ENCODE measurements at regions not wholly inside any gene's neighbourhood (a gene's known extent, or its start where the extent isn't known, plus 50 kb on each side); places are given as distances from the start of the nearest gene placed in this dataset.

DNA sequence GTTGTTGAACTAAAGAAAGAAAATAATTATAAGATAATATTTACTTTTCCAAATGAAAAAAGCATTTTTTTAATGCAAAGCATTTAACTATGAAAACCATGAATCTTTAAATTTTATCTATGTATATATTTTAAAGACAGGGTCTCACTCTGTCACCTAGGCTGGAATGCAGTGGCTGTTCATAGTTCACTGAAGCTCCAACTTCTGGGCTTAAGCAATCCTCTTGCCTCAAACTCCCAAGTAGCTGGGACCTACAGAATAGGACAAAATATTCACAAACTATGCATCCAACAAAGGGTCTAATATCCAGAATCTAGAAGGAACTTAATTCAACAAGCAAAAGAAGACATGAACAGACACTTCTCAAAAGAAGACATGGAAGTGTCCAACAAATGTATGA is 55.9 kb upstream of the ALB start:
- H3K27me3 ChIP-seq: no peaks in the 10 kb centered on the region
- DNase-seq (ENCODE audit: extremely low spot score): no peak
- H3K27ac ChIP-seq (replicated peaks in 1 of 4): no peak overlapping the region
- no peak overlapping the region for H3K4me3 ChIP-seq
- TF ChIP-seq POLR2A (IDR thresholded peaks at IDR 0.05; ENCODE audit: low read depth) (no peak), EP300 (IDR thresholded peaks at IDR 0.05) (no peak), POLR2AphosphoS5 (IDR thresholded peaks at IDR 0.05) (no peak)
- TF ChIP-seq, protein P1, sequence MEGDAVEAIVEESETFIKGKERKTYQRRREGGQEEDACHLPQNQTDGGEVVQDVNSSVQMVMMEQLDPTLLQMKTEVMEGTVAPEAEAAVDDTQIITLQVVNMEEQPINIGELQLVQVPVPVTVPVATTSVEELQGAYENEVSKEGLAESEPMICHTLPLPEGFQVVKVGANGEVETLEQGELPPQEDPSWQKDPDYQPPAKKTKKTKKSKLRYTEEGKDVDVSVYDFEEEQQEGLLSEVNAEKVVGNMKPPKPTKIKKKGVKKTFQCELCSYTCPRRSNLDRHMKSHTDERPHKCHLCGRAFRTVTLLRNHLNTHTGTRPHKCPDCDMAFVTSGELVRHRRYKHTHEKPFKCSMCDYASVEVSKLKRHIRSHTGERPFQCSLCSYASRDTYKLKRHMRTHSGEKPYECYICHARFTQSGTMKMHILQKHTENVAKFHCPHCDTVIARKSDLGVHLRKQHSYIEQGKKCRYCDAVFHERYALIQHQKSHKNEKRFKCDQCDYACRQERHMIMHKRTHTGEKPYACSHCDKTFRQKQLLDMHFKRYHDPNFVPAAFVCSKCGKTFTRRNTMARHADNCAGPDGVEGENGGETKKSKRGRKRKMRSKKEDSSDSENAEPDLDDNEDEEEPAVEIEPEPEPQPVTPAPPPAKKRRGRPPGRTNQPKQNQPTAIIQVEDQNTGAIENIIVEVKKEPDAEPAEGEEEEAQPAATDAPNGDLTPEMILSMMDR (IDR thresholded peaks at IDR 0.05): no peak
- no peaks in the 10 kb centered on the region for H3K36me3 ChIP-seq
- H3K4me1 ChIP-seq: no peaks in the 10 kb centered on the region
- intact Hi-C loops (cut with DNase I): no loop called here
- H3K9me3 ChIP-seq: no peaks in the 10 kb centered on the region

DNA sequence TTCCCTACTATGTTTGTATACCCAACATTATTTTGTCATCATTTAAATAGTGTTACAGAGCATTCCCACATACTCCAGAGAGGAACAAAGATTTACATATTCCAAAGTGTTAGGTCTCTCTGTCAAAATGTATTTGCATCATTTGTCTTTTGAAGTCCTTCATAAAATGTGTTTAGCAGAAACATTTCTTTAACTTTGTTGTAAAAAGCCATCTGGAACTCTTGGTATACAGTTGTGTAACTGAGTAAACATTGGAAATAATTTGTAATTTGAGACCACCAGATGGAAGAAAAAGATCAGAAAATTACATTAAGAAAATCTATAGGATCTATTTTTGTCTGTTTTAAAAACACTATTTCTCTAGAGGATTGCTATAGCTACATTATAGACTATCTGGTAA is 56.6 kb upstream of the ALB start:
- no peak for DNase-seq (ENCODE audit: extremely low spot score)
- H3K27me3 ChIP-seq: no peaks in the 10 kb centered on the region
- intact Hi-C loops (cut with DNase I): no loop called here
- no peak overlapping the region for H3K4me3 ChIP-seq
- H3K27ac ChIP-seq (replicated peaks in 1 of 4): no peak overlapping the region
- no peaks in the 10 kb centered on the region for H3K4me1 ChIP-seq
- no peaks in the 10 kb centered on the region for H3K36me3 ChIP-seq
- no peaks in the 10 kb centered on the region for H3K9me3 ChIP-seq
- no peak for TF ChIP-seq EP300 (IDR thresholded peaks at IDR 0.05)
- no peak for TF ChIP-seq POLR2AphosphoS5 (IDR thresholded peaks at IDR 0.05)
- TF ChIP-seq POLR2A (IDR thresholded peaks at IDR 0.05; ENCODE audit: low read depth): no peak
- TF ChIP-seq, protein P1 (IDR thresholded peaks at IDR 0.05): no peak

DNA sequence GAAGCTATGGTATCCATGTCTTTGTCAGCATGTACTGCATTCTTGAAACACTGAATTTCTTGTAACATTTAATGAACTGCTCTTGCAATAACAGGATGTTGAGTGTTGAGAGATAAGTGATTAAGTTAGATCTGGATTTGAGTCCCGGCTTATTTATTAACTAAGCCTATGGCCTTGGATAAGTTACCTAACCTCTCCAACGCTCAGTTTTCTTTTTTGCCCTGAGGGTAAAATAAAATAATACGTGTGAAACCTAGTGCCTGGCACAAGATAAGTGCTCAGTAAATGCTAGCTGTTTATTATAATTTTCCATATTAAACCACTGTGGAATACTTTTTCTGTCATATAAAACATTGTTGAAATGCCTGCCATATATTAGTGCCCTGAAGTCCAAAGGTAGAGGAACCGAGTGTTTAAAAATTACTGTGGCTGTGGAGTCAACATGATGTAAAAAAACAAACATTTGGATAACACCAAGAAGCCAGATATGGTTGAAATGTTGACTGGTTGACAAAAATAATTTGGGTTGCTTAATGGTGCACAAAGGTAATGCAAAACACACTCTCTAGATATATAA is 58.6 kb upstream of the ALB start:
- H3K9me3 ChIP-seq: no peaks in the 10 kb centered on the region
- H3K27ac ChIP-seq (replicated peaks in 1 of 4): no peak overlapping the region
- H3K36me3 ChIP-seq: no peaks in the 10 kb centered on the region
- no peak for DNase-seq (ENCODE audit: extremely low spot score)
- H3K4me3 ChIP-seq: no peak overlapping the region
- WGBS: 54% methylated on average over 4 of the region's 4 CpGs
- no peaks in the 10 kb centered on the region for H3K4me1 ChIP-seq
- no peaks in the 10 kb centered on the region for H3K27me3 ChIP-seq
- intact Hi-C loops (cut with DNase I): no loop called here
- TF ChIP-seq EP300 (IDR thresholded peaks at IDR 0.05) (no peak), POLR2AphosphoS5 (IDR thresholded peaks at IDR 0.05) (no peak), POLR2A (IDR thresholded peaks at IDR 0.05; ENCODE audit: low read depth) (no peak)
- TF ChIP-seq, protein P1 (IDR thresholded peaks at IDR 0.05): no peak

DNA sequence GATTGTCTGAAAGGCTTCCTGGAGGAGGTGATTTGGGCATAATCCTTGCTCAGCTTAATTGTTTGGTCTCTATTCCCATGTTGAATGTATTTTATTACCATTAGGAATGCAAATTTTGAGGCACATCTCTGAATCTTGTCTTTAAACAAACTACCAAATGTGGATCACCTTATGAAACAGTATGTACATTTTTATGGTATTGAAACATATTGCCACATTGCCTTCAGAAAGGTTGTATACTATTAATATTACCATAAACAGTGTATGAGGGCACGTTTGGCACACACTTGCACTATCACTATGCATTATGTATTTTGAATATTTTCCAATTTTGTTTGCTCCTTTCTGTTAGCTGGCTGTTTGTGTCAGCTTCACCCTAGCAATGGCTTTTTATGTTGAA is 60.0 kb upstream of the ALB start:
- 87% methylated on average over 1 of the region's 1 CpG for WGBS
- no peaks in the 10 kb centered on the region for H3K4me1 ChIP-seq
- no peak for TF ChIP-seq POLR2A (IDR thresholded peaks at IDR 0.05; ENCODE audit: low read depth)
- TF ChIP-seq EP300 (IDR thresholded peaks at IDR 0.05): no peak
- no peak for TF ChIP-seq POLR2AphosphoS5 (IDR thresholded peaks at IDR 0.05)
- TF ChIP-seq, protein P1 (IDR thresholded peaks at IDR 0.05): no peak
- H3K4me3 ChIP-seq: no peak overlapping the region
- H3K27me3 ChIP-seq: no peaks in the 10 kb centered on the region
- H3K36me3 ChIP-seq: no peaks in the 10 kb centered on the region
- intact Hi-C loops (cut with DNase I): no loop called here
- no peaks in the 10 kb centered on the region for H3K9me3 ChIP-seq
- no peak overlapping the region for H3K27ac ChIP-seq (replicated peaks in 1 of 4)
- no peak for DNase-seq (ENCODE audit: extremely low spot score)

DNA sequence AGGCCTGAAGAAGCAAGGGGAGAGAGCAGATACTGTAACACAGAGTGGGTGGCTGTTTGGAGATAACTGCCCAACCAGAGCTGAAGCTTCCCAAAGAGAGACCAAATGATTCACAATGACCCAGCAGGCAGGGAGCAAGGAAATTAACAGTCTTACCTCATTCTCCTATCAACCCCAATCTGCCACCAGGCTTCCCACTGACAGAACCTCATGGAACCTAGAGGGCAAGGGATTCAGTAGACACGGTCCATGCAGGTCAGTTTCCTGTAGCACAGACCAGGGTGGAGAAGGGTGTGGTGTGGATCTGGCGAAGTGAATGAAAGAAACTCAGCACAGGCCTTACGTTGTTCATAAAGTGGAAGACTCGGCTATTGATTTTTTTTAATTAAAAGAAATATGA is 60.7 kb upstream of the ALB start:
- no peak for DNase-seq (ENCODE audit: extremely low spot score)
- Histone ChIP-seq H3K36me3 (no peaks in the 10 kb centered on the region), H3K27me3 (no peaks in the 10 kb centered on the region), H3K4me3 (no peak overlapping the region), H3K4me1 (no peaks in the 10 kb centered on the region), H3K9me3 (no peaks in the 10 kb centered on the region), H3K27ac (replicated peaks in 1 of 4) (no peak overlapping the region)
- TF ChIP-seq EP300 (IDR thresholded peaks at IDR 0.05) (no peak), POLR2AphosphoS5 (IDR thresholded peaks at IDR 0.05) (no peak), POLR2A (IDR thresholded peaks at IDR 0.05; ENCODE audit: low read depth) (no peak)
- TF ChIP-seq, protein P1 (IDR thresholded peaks at IDR 0.05): no peak
- intact Hi-C loops (cut with DNase I): no loop called here
- WGBS: 88% methylated on average over 4 of the region's 4 CpGs
